Mammary epithelial cell (primary cell): ENCODE measurements at regions not wholly inside any gene's neighbourhood (a gene's known extent, or its start where the extent isn't known, plus 50 kb on each side); places are given as distances from the start of the nearest gene placed in this dataset.

Experiments used
- EZH2 ChIP-seq: IDR thresholded peaks from 2 replicates; pipeline ENCODE4 v1.6.1; 2012; ENCODE audit warnings: low read length, inconsistent platforms, borderline replicate concordance
- TF ChIP-seq, protein P1 (sequence below), 2 donors: IDR thresholded peaks in 1 of 2; conservative IDR thresholded peaks in 1 of 2; 2 replicates each; pipeline ENCODE4 v1.5.1; 2011 to 2012; ENCODE audit warnings: inconsistent platforms in 2 of 2, low read length in 2 of 2, mild to moderate bottlenecking in 2 of 2, control low read depth in 1 of 2, low read depth in 1 of 2; ENCODE audit not compliant: insufficient read depth in 1 of 2; ENCODE audit errors: extremely low read depth in 1 of 2

DNA sequence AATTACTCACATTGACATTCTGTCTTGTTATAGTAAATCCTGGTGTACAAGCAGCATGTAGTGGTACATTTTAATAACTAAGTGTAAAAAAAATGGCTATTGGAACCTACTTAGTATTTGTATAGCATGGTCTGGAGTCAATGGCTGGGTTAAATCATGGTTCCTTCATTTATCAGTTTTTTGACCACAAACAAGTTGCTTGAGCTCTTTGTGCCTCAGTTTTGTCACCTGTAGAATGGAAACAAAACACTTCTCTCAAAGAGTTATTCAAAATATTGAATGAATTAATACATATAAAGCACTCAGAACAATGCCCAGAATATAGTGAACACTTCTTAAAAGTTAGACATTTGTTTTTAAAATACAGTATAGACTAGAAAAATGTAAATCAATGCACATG is 93.2 kb upstream of the HS3ST5 start:
- no peak for TF ChIP-seq EZH2
- TF ChIP-seq, protein P1, sequence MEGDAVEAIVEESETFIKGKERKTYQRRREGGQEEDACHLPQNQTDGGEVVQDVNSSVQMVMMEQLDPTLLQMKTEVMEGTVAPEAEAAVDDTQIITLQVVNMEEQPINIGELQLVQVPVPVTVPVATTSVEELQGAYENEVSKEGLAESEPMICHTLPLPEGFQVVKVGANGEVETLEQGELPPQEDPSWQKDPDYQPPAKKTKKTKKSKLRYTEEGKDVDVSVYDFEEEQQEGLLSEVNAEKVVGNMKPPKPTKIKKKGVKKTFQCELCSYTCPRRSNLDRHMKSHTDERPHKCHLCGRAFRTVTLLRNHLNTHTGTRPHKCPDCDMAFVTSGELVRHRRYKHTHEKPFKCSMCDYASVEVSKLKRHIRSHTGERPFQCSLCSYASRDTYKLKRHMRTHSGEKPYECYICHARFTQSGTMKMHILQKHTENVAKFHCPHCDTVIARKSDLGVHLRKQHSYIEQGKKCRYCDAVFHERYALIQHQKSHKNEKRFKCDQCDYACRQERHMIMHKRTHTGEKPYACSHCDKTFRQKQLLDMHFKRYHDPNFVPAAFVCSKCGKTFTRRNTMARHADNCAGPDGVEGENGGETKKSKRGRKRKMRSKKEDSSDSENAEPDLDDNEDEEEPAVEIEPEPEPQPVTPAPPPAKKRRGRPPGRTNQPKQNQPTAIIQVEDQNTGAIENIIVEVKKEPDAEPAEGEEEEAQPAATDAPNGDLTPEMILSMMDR (conservative IDR thresholded peaks at IDR 0.05 in 1 of 2, IDR thresholded peaks at IDR 0.05 in 1 of 2; ENCODE audit: extremely low read depth in 1 of 2, insufficient read depth in 1 of 2, low read depth in 1 of 2, low read length in 2 of 2) = no peak
